ENCODE measurements at regions not wholly inside any gene's neighbourhood (a gene's known extent, or its start where the extent isn't known, plus 50 kb on each side); places are given as distances from the start of the nearest gene placed in this dataset.

DNA sequence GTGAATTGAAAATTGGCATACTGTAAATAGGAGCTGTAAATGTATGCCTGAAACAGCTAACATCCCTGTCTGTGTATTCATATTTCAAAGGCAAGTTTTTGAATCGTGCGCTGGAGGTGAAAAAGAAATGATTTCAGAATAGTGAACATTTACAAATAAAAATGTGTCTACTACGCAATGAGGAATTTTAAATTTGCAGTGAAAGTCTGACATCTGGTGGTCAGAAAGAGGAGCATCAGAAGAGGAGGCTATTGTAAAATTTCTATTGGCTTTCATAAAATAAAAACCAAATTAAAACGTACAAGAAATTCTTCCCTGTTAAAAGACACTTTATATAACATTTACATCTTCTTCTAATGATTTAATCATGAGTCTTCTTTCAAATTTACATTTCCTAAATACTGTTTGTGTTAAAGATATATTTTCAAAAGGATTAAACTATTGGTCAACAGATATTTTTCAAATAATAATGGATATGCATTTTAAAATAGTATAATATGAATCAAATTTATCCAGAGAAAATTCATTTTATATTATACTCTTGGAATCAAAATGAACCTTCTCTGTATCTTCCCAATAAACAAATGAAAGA is 113.7 kb upstream of the RRP15 start:
- H3K4me2 ChIP-seq (ENCODE audit: low read length), result peak overlapping the region; percentile 23; the same call in 1 of the 2 replicates
- H3K9ac ChIP-seq (ENCODE audit: low read length), result no peak overlapping the region
- H2AFZ ChIP-seq (ENCODE audit: low read depth, low read length), result no peak overlapping the region

DNA sequence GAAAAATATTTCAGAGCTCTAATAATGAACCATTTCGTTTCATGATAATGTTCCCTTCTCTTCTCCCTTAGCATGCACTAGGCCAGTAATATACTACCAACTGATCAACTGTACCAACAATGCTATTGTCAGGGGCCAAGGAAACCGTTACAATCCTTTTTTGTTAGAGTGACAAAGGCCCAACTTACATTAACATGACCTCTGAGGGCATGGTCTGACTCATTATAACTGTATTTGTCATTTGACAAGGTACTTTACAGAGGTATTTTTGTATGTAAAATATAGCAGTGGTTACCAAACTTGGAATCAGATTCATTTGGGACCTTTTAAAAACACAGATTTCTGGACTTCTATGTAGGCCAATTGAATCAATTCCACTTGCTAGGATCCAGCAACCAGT is 102.6 kb upstream of the RRP15 start:
- Histone ChIP-seq H3K27me3 (ENCODE audit: low read depth, low read length) (no peaks in the 10 kb centered on the region), H3K36me3 (replicated peaks; ENCODE audit: low read depth, low read length) (no peaks in the 10 kb centered on the region), H3K4me3 (ENCODE audit: low read length) (no peak overlapping the region), H3K4me2 (ENCODE audit: low read length) (no peak overlapping the region), H3K79me2 (ENCODE audit: low read length) (no peaks in the 10 kb centered on the region), H4K20me1 (ENCODE audit: insufficient read depth, low read length) (no peaks in the 10 kb centered on the region), H3K27ac (ENCODE audit: low read length) (no peak overlapping the region), H3K9ac (ENCODE audit: low read length) (no peak overlapping the region), H3K4me1 (ENCODE audit: low read length) (no peaks in the 10 kb centered on the region; the same call in 1 of the 2 replicates), H2AFZ (ENCODE audit: low read depth, low read length) (no peak overlapping the region), H3K9me3 (ENCODE audit: insufficient read depth, low read length) (no peaks in the 10 kb centered on the region)
- TF ChIP-seq, protein P1, sequence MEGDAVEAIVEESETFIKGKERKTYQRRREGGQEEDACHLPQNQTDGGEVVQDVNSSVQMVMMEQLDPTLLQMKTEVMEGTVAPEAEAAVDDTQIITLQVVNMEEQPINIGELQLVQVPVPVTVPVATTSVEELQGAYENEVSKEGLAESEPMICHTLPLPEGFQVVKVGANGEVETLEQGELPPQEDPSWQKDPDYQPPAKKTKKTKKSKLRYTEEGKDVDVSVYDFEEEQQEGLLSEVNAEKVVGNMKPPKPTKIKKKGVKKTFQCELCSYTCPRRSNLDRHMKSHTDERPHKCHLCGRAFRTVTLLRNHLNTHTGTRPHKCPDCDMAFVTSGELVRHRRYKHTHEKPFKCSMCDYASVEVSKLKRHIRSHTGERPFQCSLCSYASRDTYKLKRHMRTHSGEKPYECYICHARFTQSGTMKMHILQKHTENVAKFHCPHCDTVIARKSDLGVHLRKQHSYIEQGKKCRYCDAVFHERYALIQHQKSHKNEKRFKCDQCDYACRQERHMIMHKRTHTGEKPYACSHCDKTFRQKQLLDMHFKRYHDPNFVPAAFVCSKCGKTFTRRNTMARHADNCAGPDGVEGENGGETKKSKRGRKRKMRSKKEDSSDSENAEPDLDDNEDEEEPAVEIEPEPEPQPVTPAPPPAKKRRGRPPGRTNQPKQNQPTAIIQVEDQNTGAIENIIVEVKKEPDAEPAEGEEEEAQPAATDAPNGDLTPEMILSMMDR (IDR thresholded peaks at IDR 0.05; ENCODE audit: low read depth, low read length), result no peak
- no peak for TF ChIP-seq EZH2phosphoT487 (IDR thresholded peaks at IDR 0.05; ENCODE audit: low read depth)

More for the DNA sequence above, 113.7 kb upstream of the RRP15 start:
- Histone ChIP-seq H3K4me1 (ENCODE audit: low read length) (peaks cover 5% of the 10 kb centered on the region; the same call in 1 of the 2 replicates), H3K27me3 (ENCODE audit: low read depth, low read length) (peaks cover 21% of the 10 kb centered on the region), H4K20me1 (ENCODE audit: insufficient read depth, low read length) (no peaks in the 10 kb centered on the region), H3K27ac (ENCODE audit: low read length) (no peak overlapping the region), H3K4me3 (ENCODE audit: low read length) (no peak overlapping the region), H3K36me3 (replicated peaks; ENCODE audit: low read depth, low read length) (no peaks in the 10 kb centered on the region), H3K9me3 (ENCODE audit: insufficient read depth, low read length) (no peaks in the 10 kb centered on the region), H3K79me2 (ENCODE audit: low read length) (no peaks in the 10 kb centered on the region)
- TF ChIP-seq, protein P1 (IDR thresholded peaks at IDR 0.05; ENCODE audit: low read depth, low read length), result peak; percentile 95
- TF ChIP-seq EZH2phosphoT487 (IDR thresholded peaks at IDR 0.05; ENCODE audit: low read depth), result no peak

DNA sequence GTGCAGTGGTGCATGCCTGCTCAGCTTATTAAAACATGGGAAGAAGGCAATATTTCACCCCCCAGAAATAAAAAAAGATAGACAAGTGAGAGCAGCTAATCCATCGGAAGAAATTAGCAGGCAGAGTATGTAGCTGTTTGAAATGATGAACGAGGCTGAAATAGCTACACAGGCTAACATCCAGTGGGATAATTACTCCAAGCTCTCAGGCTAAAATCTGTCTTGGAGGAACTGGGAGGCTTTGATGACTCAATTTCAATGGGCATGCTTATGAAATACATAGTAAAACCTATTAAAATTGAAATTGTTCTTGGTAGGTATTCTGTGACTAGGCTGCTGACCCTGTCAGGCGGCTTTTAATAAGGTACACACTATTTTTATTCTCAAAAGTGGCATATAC is 84.1 kb upstream of the RRP15 start:
- Histone ChIP-seq H3K27ac (ENCODE audit: low read length) (no peak overlapping the region), H3K4me3 (ENCODE audit: low read length) (no peak overlapping the region), H2AFZ (ENCODE audit: low read depth, low read length) (no peak overlapping the region), H3K4me2 (ENCODE audit: low read length) (no peak overlapping the region), H3K4me1 (ENCODE audit: low read length) (no peaks in the 10 kb centered on the region), H4K20me1 (ENCODE audit: insufficient read depth, low read length) (no peaks in the 10 kb centered on the region), H3K9ac (ENCODE audit: low read length) (no peak overlapping the region), H3K27me3 (ENCODE audit: low read depth, low read length) (peaks cover 18% of the 10 kb centered on the region), H3K36me3 (replicated peaks; ENCODE audit: low read depth, low read length) (no peaks in the 10 kb centered on the region), H3K79me2 (ENCODE audit: low read length) (no peaks in the 10 kb centered on the region), H3K9me3 (ENCODE audit: insufficient read depth, low read length) (no peaks in the 10 kb centered on the region)
- TF ChIP-seq, protein P1 (IDR thresholded peaks at IDR 0.05; ENCODE audit: low read depth, low read length), result no peak
- TF ChIP-seq EZH2phosphoT487 (IDR thresholded peaks at IDR 0.05; ENCODE audit: low read depth), result no peak

DNA sequence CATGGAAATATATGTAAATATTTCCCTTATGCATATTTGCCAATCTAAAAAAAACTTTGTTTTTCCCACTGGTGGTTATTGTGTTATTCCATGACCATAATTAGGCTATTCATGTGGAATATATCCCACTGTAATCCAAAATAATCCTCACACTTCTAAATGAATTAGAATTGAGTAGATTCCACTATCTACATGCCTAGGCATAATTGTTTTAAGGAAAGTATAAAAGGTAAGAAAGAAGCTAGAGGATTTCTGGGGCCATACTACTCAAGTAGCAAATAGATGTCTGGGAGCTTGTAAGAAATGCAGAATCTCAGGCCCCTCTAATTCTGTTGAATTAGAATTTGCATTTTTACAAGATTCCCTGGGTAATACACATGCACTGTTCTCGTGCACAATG is 83.5 kb upstream of the RRP15 start:
- Histone ChIP-seq H3K79me2 (ENCODE audit: low read length) (no peaks in the 10 kb centered on the region), H3K4me2 (ENCODE audit: low read length) (no peak overlapping the region), H3K4me3 (ENCODE audit: low read length) (no peak overlapping the region), H3K9ac (ENCODE audit: low read length) (no peak overlapping the region), H3K27me3 (ENCODE audit: low read depth, low read length) (peaks cover 18% of the 10 kb centered on the region), H3K4me1 (ENCODE audit: low read length) (no peaks in the 10 kb centered on the region), H3K9me3 (ENCODE audit: insufficient read depth, low read length) (no peaks in the 10 kb centered on the region), H4K20me1 (ENCODE audit: insufficient read depth, low read length) (no peaks in the 10 kb centered on the region), H2AFZ (ENCODE audit: low read depth, low read length) (no peak overlapping the region), H3K27ac (ENCODE audit: low read length) (no peak overlapping the region), H3K36me3 (replicated peaks; ENCODE audit: low read depth, low read length) (no peaks in the 10 kb centered on the region)
- TF ChIP-seq, protein P1 (IDR thresholded peaks at IDR 0.05; ENCODE audit: low read depth, low read length), result no peak
- TF ChIP-seq EZH2phosphoT487 (IDR thresholded peaks at IDR 0.05; ENCODE audit: low read depth), result no peak
